GM10266 (cell line): ENCODE measurements at regions not wholly inside any gene's neighbourhood (a gene's known extent, or its start where the extent isn't known, plus 50 kb on each side); places are given as distances from the start of the nearest gene placed in this dataset.

ENCODE experiments used
- DNase-seq: peaks from one replicate; pipeline ENCODE4 v3.0.0; 2012; ENCODE audit errors: extremely low spot score
- CTCF ChIP-seq: IDR thresholded peaks from 2 replicates; pipeline ENCODE4 v1.5.1; 2012; ENCODE audit warnings: mild to moderate bottlenecking, low read depth; ENCODE audit not compliant: control insufficient read depth, insufficient read depth; ENCODE audit errors: missing control alignments

- DNase-seq = no peak
- no peak for TF ChIP-seq CTCF
These were observed 464.0 kb upstream of the ZNF608 start for GRCh38 chr5:125210242-125210947.

- TF ChIP-seq CTCF = no peak
- DNase-seq = no peak
These were observed 467.6 kb upstream of the ZNF608 start for GRCh38 chr5:125214080-125214479.

GRCh38 chr5:125215593-125215992 is 469.2 kb upstream of the ZNF608 start:
- TF ChIP-seq CTCF = no peak
- no peak for DNase-seq

GRCh38 chr5:125219710-125220109 is 473.3 kb upstream of the ZNF608 start:
- no peak for TF ChIP-seq CTCF
- no peak for DNase-seq

- DNase-seq = no peak
These were observed 473.8 kb upstream of the ZNF608 start for GRCh38 chr5:125220284-125220683.

GRCh38 chr5:125222597-125223240 is 476.3 kb upstream of the ZNF608 start:
- no peak for TF ChIP-seq CTCF
- DNase-seq = no peak

More at GRCh38 chr5:125220284-125220683, 473.8 kb upstream of the ZNF608 start:
- TF ChIP-seq CTCF = no peak

GRCh38 chr5:125225424-125225823 is 479.0 kb upstream of the ZNF608 start:
- TF ChIP-seq CTCF = no peak
- DNase-seq = no peak
